WERI-Rb-1 (cell line): ENCODE measurements at regions not wholly inside any gene's neighbourhood (a gene's known extent, or its start where the extent isn't known, plus 50 kb on each side); places are given as distances from the start of the nearest gene placed in this dataset.

ENCODE experiments used
- DNase-seq: peaks from one replicate; pipeline ENCODE4 v3.0.0-alpha.2; 2020
- H3K27ac ChIP-seq: fragments of 250-450 bp; sonication (Bioruptor Pico); 2 replicates; pipeline ENCODE4 v1.5.1; 2020; ENCODE audit warnings: mild to moderate bottlenecking, moderate library complexity
- H3K27me3 ChIP-seq: fragments of 250-450 bp; sonication (Bioruptor Pico); 2 replicates; pipeline ENCODE4 v1.5.1; 2021; ENCODE audit warnings: mild to moderate bottlenecking, low read depth, moderate library complexity; ENCODE audit not compliant: insufficient read depth, severe bottlenecking
- H3K36me3 ChIP-seq: fragments of 250-450 bp; sonication (Bioruptor Pico); 2 replicates; pipeline ENCODE4 v1.5.1; 2020; ENCODE audit warnings: mild to moderate bottlenecking, moderate library complexity
- H3K4me3 ChIP-seq: 2 replicates; pipeline ENCODE4 v1.5.1; 2011; ENCODE audit warnings: low read depth, mild to moderate bottlenecking, control low read depth, low read length
- H3K9me3 ChIP-seq: fragments of 250-450 bp; sonication (Bioruptor Pico); 2 replicates; pipeline ENCODE4 v1.5.1; 2021; ENCODE audit warnings: mild to moderate bottlenecking, moderate library complexity; ENCODE audit not compliant: severe bottlenecking
- CTCF ChIP-seq: IDR thresholded peaks from 2 replicates; pipeline ENCODE4 v1.5.1; 2011; ENCODE audit warnings: low read depth, mild to moderate bottlenecking, control low read depth, inconsistent platforms, low read length

- no peaks in the 10 kb centered on the region for H3K9me3 ChIP-seq
- no peak overlapping the region for H3K4me3 ChIP-seq
- no peak for DNase-seq
- no peak overlapping the region for H3K27ac ChIP-seq
- H3K36me3 ChIP-seq, result no peaks in the 10 kb centered on the region
- no peak for TF ChIP-seq CTCF
- no peaks in the 10 kb centered on the region for H3K27me3 ChIP-seq
These were observed 202.6 kb upstream of the UFM1 start for GRCh38 chr13:38147050-38147449.

- Histone ChIP-seq H3K27ac (no peak overlapping the region), H3K36me3 (no peaks in the 10 kb centered on the region), H3K27me3 (no peaks in the 10 kb centered on the region), H3K9me3 (no peaks in the 10 kb centered on the region), H3K4me3 (no peak overlapping the region)
- no peak for TF ChIP-seq CTCF
- no peak for DNase-seq
These were observed 207.9 kb upstream of the UFM1 start for GRCh38 chr13:38141792-38142191.

- DNase-seq, result no peak
- Histone ChIP-seq H3K9me3 (no peaks in the 10 kb centered on the region), H3K4me3 (no peak overlapping the region), H3K36me3 (no peaks in the 10 kb centered on the region), H3K27ac (no peak overlapping the region), H3K27me3 (no peaks in the 10 kb centered on the region)
- no peak for TF ChIP-seq CTCF
These were observed 214.1 kb upstream of the UFM1 start for GRCh38 chr13:38135592-38135991.

GRCh38 chr13:38121267-38121666, 228.4 kb upstream of the UFM1 start:
- H3K36me3 ChIP-seq, result no peaks in the 10 kb centered on the region
- H3K4me3 ChIP-seq, result no peak overlapping the region
- no peak for DNase-seq
- H3K9me3 ChIP-seq, result no peaks in the 10 kb centered on the region
- no peaks in the 10 kb centered on the region for H3K27me3 ChIP-seq
- TF ChIP-seq CTCF, result no peak
- no peak overlapping the region for H3K27ac ChIP-seq

- no peaks in the 10 kb centered on the region for H3K27me3 ChIP-seq
- no peak for DNase-seq
- no peaks in the 10 kb centered on the region for H3K9me3 ChIP-seq
- H3K36me3 ChIP-seq, result no peaks in the 10 kb centered on the region
- H3K4me3 ChIP-seq, result no peak overlapping the region
- TF ChIP-seq CTCF, result no peak
- no peak overlapping the region for H3K27ac ChIP-seq
These were observed 234.3 kb upstream of the TRPC4 start for GRCh38 chr13:38103851-38104250.

GRCh38 chr13:38099751-38100150, 230.2 kb upstream of the TRPC4 start:
- no peaks in the 10 kb centered on the region for H3K36me3 ChIP-seq
- no peaks in the 10 kb centered on the region for H3K9me3 ChIP-seq
- H3K4me3 ChIP-seq, result no peak overlapping the region
- no peak for TF ChIP-seq CTCF
- H3K27ac ChIP-seq, result no peak overlapping the region
- no peak for DNase-seq
- H3K27me3 ChIP-seq, result no peaks in the 10 kb centered on the region
